ENCODE measurements at regions not wholly inside any gene's neighbourhood (a gene's known extent, or its start where the extent isn't known, plus 50 kb on each side); places are given as distances from the start of the nearest gene placed in this dataset.

GRCh38 chr3:20852712-20853111 is 666.7 kb upstream of the SGO1 start:
- TF ChIP-seq POLR2AphosphoS5 (IDR thresholded peaks at IDR 0.05; ENCODE audit: low read depth) (no peak), EZH2 (IDR thresholded peaks at IDR 0.05; ENCODE audit: low read depth, unreplicated experiment) (no peak), CTCF (conservative IDR thresholded peaks at IDR 0.05; ENCODE audit: low read depth in 2 of 2) (no peak), JUNB (IDR thresholded peaks at IDR 0.05; ENCODE audit: unreplicated experiment) (no peak), REST (IDR thresholded peaks at IDR 0.05; ENCODE audit: unreplicated experiment) (no peak), EZH2phosphoT487 (IDR thresholded peaks at IDR 0.05; ENCODE audit: unreplicated experiment) (no peak), CREB1 (CRISPR knock-in tag; IDR thresholded peaks at IDR 0.05; ENCODE audit: low read depth) (no peak)
